Naive B cell (primary cell): ENCODE measurements at regions not wholly inside any gene's neighbourhood (a gene's known extent, or its start where the extent isn't known, plus 50 kb on each side); places are given as distances from the start of the nearest gene placed in this dataset.

Source experiments
- ATAC-seq, 2 donors: fragments of 150-1000 bp; cut with Tn5 transposase; 2 replicates each; pipeline ENCODE4 v1.10.0; 2021; ENCODE audit warnings: low read depth in 2 of 2, mild to moderate bottlenecking in 2 of 2, moderate library complexity in 2 of 2
- DNase-seq: peaks from one replicate; pipeline ENCODE4 v3.0.0; 2022
- H3K27ac Mint-ChIP-seq, 6 donors: one replicate each; pipeline ENCODE4 v1.8.0; 2020 to 2022; ENCODE audit warnings: mild to moderate bottlenecking in 6 of 6, mixed read lengths in 6 of 6, moderate library complexity in 5 of 6, inconsistent platforms in 2 of 6
- H3K27me3 Mint-ChIP-seq, 3 donors: one replicate each; pipeline ENCODE4 v1.8.0; 2021 to 2022; ENCODE audit warnings: mixed read lengths in 3 of 3, mild to moderate bottlenecking in 1 of 3
- H3K36me3 Mint-ChIP-seq, 2 donors: one replicate each; pipeline ENCODE4 v1.8.0; 2020 to 2022; ENCODE audit warnings: mixed read lengths in 2 of 2, inconsistent platforms in 1 of 2, mild to moderate bottlenecking in 1 of 2
- H3K4me1 Mint-ChIP-seq, 3 donors: one replicate each; pipeline ENCODE4 v1.8.0; 2020 to 2022; ENCODE audit warnings: mixed read lengths in 3 of 3, inconsistent platforms in 1 of 3, mild to moderate bottlenecking in 1 of 3, moderate library complexity in 1 of 3
- H3K4me3 Mint-ChIP-seq, 8 donors: one replicate each; pipeline ENCODE4 v1.8.0; 2020 to 2022; ENCODE audit warnings: mild to moderate bottlenecking in 8 of 8, mixed read lengths in 8 of 8, moderate library complexity in 8 of 8, inconsistent platforms in 2 of 8
- H3K9me3 Mint-ChIP-seq, 7 donors: one replicate each; pipeline ENCODE4 v1.8.0; 2020 to 2022; ENCODE audit warnings: mixed read lengths in 7 of 7, mild to moderate bottlenecking in 5 of 7, inconsistent platforms in 2 of 7, moderate library complexity in 1 of 7

GRCh38 chr20:61128701-61129269 lies 123.3 kb upstream of the CDH4 start:
- no peaks in the 10 kb centered on the region for H3K36me3 Mint-ChIP-seq
- H3K27ac Mint-ChIP-seq, result peak overlapping the region in 1 of 6 donors; percentile 20
- no peak for ATAC-seq
- DNase-seq, result no peak
- H3K9me3 Mint-ChIP-seq, result peaks cover 0 to 3% (median 2%) of the 10 kb centered on the region in 7 donors
- no peak overlapping the region for H3K4me3 Mint-ChIP-seq
- peaks cover 6 to 11% (median 10%) of the 10 kb centered on the region in 3 donors for H3K27me3 Mint-ChIP-seq
- no peaks in the 10 kb centered on the region for H3K4me1 Mint-ChIP-seq

- Mint-ChIP-seq H3K4me3 (no peak overlapping the region), H3K27ac (no peak overlapping the region), H3K27me3 (peaks cover 6 to 11% (median 10%) of the 10 kb centered on the region in 3 donors), H3K36me3 (no peaks in the 10 kb centered on the region), H3K9me3 (peaks cover 0 to 3% (median 2%) of the 10 kb centered on the region in 7 donors), H3K4me1 (no peaks in the 10 kb centered on the region)
- DNase-seq (no peak), ATAC-seq (no peak)
These were observed 122.8 kb upstream of the CDH4 start for GRCh38 chr20:61129311-61129710.

- ATAC-seq (no peak), DNase-seq (no peak)
- Mint-ChIP-seq H3K36me3 (no peaks in the 10 kb centered on the region), H3K9me3 (peaks cover 0 to 3% (median 2%) of the 10 kb centered on the region in 7 donors), H3K27ac (no peak overlapping the region), H3K4me3 (no peak overlapping the region), H3K27me3 (peaks cover 6 to 11% (median 10%) of the 10 kb centered on the region in 3 donors), H3K4me1 (no peaks in the 10 kb centered on the region)
These were observed 121.9 kb upstream of the CDH4 start for GRCh38 chr20:61130156-61130555.

- Mint-ChIP-seq H3K4me1 (no peaks in the 10 kb centered on the region), H3K27me3 (peaks cover 6 to 11% (median 10%) of the 10 kb centered on the region in 3 donors), H3K9me3 (peaks cover 0 to 3% (median 2%) of the 10 kb centered on the region in 7 donors), H3K36me3 (no peaks in the 10 kb centered on the region), H3K4me3 (no peak overlapping the region), H3K27ac (peak overlapping the region in 1 of 6 donors; percentile 67)
- ATAC-seq (no peak), DNase-seq (no peak)
These were observed 120.1 kb upstream of the CDH4 start for GRCh38 chr20:61131944-61132343.

- no peaks in the 10 kb centered on the region for H3K36me3 Mint-ChIP-seq
- H3K4me1 Mint-ChIP-seq, result no peaks in the 10 kb centered on the region
- DNase-seq, result no peak
- H3K27ac Mint-ChIP-seq, result no peak overlapping the region
- H3K4me3 Mint-ChIP-seq, result no peak overlapping the region
- ATAC-seq, result no peak
- peaks cover 0 to 3% (median 2%) of the 10 kb centered on the region in 7 donors for H3K9me3 Mint-ChIP-seq
- peaks cover 6 to 14% (median 10%) of the 10 kb centered on the region in 3 donors for H3K27me3 Mint-ChIP-seq
These were observed 118.5 kb upstream of the CDH4 start for GRCh38 chr20:61133611-61134010.

GRCh38 chr20:61134296-61135030 lies 117.6 kb upstream of the CDH4 start:
- no peaks in the 10 kb centered on the region for H3K4me1 Mint-ChIP-seq
- peaks cover 6 to 10% (median 10%) of the 10 kb centered on the region in 3 donors for H3K27me3 Mint-ChIP-seq
- DNase-seq (no peak), ATAC-seq (no peak)
- no peak overlapping the region for H3K4me3 Mint-ChIP-seq
- peaks cover 0 to 3% (median 2%) of the 10 kb centered on the region in 7 donors for H3K9me3 Mint-ChIP-seq
- no peaks in the 10 kb centered on the region for H3K36me3 Mint-ChIP-seq
- H3K27ac Mint-ChIP-seq, result no peak overlapping the region

GRCh38 chr20:61135266-61135665 lies 116.8 kb upstream of the CDH4 start:
- ATAC-seq (no peak), DNase-seq (no peak)
- Mint-ChIP-seq H3K4me1 (no peaks in the 10 kb centered on the region), H3K4me3 (peak overlapping the region in 1 of 8 donors; percentile 4), H3K36me3 (no peaks in the 10 kb centered on the region), H3K27ac (no peak overlapping the region), H3K27me3 (peaks cover 6 to 10% (median 9%) of the 10 kb centered on the region in 3 donors), H3K9me3 (peaks cover 0 to 3% (median 2%) of the 10 kb centered on the region in 7 donors)

GRCh38 chr20:61135968-61136367 lies 116.1 kb upstream of the CDH4 start:
- Mint-ChIP-seq H3K9me3 (peaks cover 0 to 3% (median 2%) of the 10 kb centered on the region in 7 donors), H3K27me3 (peaks cover 6 to 9% (median 6%) of the 10 kb centered on the region in 3 donors), H3K4me3 (no peak overlapping the region), H3K27ac (no peak overlapping the region), H3K4me1 (no peaks in the 10 kb centered on the region), H3K36me3 (no peaks in the 10 kb centered on the region)
- ATAC-seq (no peak), DNase-seq (no peak)

- H3K36me3 Mint-ChIP-seq, result no peaks in the 10 kb centered on the region
- no peak overlapping the region for H3K4me3 Mint-ChIP-seq
These were observed 113.5 kb upstream of the CDH4 start for GRCh38 chr20:61138566-61138965.

GRCh38 chr20:61139031-61139430 lies 113.0 kb upstream of the CDH4 start:
- Mint-ChIP-seq H3K9me3 (peaks cover 0 to 4% (median 3%) of the 10 kb centered on the region in 7 donors), H3K27ac (no peak overlapping the region), H3K4me1 (no peaks in the 10 kb centered on the region), H3K36me3 (no peaks in the 10 kb centered on the region), H3K4me3 (no peak overlapping the region), H3K27me3 (peaks cover 0 to 4% (median 0%) of the 10 kb centered on the region in 3 donors)
- no peak for ATAC-seq
- DNase-seq, result no peak

More at GRCh38 chr20:61138566-61138965, 113.5 kb upstream of the CDH4 start:
- H3K9me3 Mint-ChIP-seq, result peaks cover 0 to 4% (median 0%) of the 10 kb centered on the region in 7 donors
- H3K27me3 Mint-ChIP-seq, result peaks cover 0 to 4% (median 0%) of the 10 kb centered on the region in 3 donors
- no peak overlapping the region for H3K27ac Mint-ChIP-seq
- ATAC-seq (no peak), DNase-seq (no peak)
- no peaks in the 10 kb centered on the region for H3K4me1 Mint-ChIP-seq

- no peak for ATAC-seq
- H3K36me3 Mint-ChIP-seq, result no peaks in the 10 kb centered on the region
- no peak overlapping the region for H3K4me3 Mint-ChIP-seq
These were observed 111.5 kb upstream of the CDH4 start for GRCh38 chr20:61140576-61140975.

GRCh38 chr20:61146023-61146422 lies 106.0 kb upstream of the CDH4 start:
- H3K9me3 Mint-ChIP-seq, result peaks cover 0 to 9% (median 4%) of the 10 kb centered on the region in 7 donors
- ATAC-seq (no peak), DNase-seq (no peak)
- no peak overlapping the region for H3K4me3 Mint-ChIP-seq
- H3K27ac Mint-ChIP-seq, result no peak overlapping the region
- H3K27me3 Mint-ChIP-seq, result peaks cover 0 to 5% (median 0%) of the 10 kb centered on the region in 3 donors
- H3K4me1 Mint-ChIP-seq, result no peaks in the 10 kb centered on the region
- H3K36me3 Mint-ChIP-seq, result no peaks in the 10 kb centered on the region

More at GRCh38 chr20:61140576-61140975, 111.5 kb upstream of the CDH4 start:
- no peaks in the 10 kb centered on the region for H3K4me1 Mint-ChIP-seq
- H3K27ac Mint-ChIP-seq, result no peak overlapping the region
- no peak for DNase-seq
- H3K9me3 Mint-ChIP-seq, result peaks cover 0 to 5% (median 4%) of the 10 kb centered on the region in 7 donors
- peaks cover 0 to 4% (median 0%) of the 10 kb centered on the region in 3 donors for H3K27me3 Mint-ChIP-seq

GRCh38 chr20:61149636-61150035 lies 102.4 kb upstream of the CDH4 start:
- H3K4me3 Mint-ChIP-seq, result no peak overlapping the region
- H3K27ac Mint-ChIP-seq, result no peak overlapping the region
- peaks cover 0 to 7% (median 3%) of the 10 kb centered on the region in 7 donors for H3K9me3 Mint-ChIP-seq
- H3K27me3 Mint-ChIP-seq, result peaks cover 0 to 5% (median 4%) of the 10 kb centered on the region in 3 donors
- DNase-seq (no peak), ATAC-seq (no peak)
- no peaks in the 10 kb centered on the region for H3K4me1 Mint-ChIP-seq
- H3K36me3 Mint-ChIP-seq, result no peaks in the 10 kb centered on the region

- H3K27me3 Mint-ChIP-seq, result no peaks in the 10 kb centered on the region
- ATAC-seq, result no peak
- H3K27ac Mint-ChIP-seq, result no peak overlapping the region
These were observed 94.8 kb upstream of the CDH4 start for GRCh38 chr20:61157301-61157700.

More at GRCh38 chr20:61157301-61157700, 94.8 kb upstream of the CDH4 start:
- Mint-ChIP-seq H3K4me3 (no peak overlapping the region), H3K4me1 (no peaks in the 10 kb centered on the region), H3K9me3 (peaks cover 1 to 20% (median 5%) of the 10 kb centered on the region in 7 donors), H3K36me3 (no peaks in the 10 kb centered on the region)
- DNase-seq, result no peak
